ENCODE measurements at regions not wholly inside any gene's neighbourhood (a gene's known extent, or its start where the extent isn't known, plus 50 kb on each side); places are given as distances from the start of the nearest gene placed in this dataset.

DNA sequence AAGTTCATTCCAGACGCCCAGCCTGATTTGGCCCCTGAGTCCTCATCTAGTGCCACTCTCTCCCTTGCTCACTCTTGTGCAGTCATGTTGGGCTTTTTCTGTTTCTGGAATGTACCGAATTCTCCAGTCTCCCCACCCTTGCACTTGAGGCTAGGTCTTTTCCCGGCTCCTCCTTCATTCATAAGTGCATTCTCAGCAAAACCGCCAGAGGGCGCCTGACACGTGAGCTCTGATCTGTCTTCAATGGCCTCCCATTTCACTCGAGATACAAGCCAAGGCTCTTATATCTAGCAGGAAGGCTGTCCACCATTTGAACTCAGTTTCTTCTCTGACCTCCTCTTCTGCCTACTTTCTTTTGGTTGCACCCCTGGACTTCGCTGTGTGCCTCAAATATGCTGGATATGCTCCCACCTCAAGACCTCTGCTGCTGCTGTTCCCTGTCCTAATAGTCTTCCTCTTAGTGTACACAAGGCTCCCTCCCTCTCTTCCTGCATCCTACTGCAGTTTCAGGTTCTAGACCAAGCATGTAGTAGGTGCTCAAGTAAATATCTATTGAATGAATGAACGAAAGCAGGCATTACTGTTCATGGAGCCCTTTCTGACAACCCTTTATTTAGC lies 568.1 kb upstream of the WWC1 start:
- DNase-seq, result peak; percentile 89

DNA sequence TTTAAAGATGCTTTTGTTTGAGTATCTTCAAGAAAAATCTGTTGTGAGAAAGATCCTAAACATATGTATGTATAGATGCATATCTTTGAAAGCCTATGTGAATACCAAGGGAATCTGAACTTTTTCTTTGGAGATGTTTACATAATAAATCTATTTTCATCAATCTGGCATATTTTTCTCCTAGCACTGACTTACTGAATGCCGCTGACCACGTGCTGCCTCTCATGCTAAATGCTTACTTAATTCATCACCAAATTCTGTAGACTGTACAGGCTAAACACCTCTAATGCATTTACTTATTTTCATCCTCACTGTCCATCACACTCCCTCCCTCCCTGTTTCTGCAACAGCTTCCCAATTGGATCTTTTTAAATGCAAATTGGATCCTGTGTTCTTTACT lies 566.2 kb upstream of the WWC1 start:
- peak; percentile 77 for DNase-seq

DNA sequence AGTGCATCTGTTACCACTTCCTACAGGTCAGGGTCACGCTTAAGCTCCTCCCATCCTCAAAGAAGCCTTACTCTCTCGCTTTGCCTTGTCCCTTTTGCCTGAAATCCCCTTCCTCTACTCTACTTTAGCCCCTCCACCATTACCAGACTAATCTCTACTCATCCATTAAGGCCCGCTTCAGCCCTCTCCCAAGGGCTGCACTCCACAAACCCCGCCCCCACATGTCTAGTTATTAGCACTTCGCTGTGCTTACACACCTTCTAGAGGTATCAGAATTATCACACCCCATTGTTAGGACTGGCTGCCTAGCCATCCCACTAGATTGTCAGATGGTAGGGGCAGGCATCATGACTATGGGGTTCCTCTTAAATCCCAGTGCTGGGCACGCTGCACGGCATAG lies 565.7 kb upstream of the WWC1 start:
- DNase-seq, result no peak

DNA sequence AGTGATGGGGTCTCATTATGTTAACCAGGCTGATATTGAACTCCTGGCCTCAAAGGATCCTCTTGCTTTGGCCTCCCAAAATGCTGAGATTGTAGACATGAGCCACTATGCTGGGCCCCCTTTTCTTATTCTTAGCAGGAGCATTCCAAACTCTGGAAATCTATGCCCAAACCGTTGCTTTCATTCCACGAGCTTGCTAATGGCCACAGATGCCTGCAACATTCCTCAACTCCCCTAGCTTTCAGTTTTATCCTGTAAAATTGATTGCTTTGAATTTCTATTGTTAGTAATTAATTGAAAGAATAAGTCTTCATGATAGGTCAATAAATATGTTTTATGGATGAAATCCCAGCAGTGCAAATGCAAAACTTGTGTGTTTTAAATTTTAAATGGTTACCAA lies 564.8 kb upstream of the WWC1 start:
- peak; percentile 60 for DNase-seq

DNA sequence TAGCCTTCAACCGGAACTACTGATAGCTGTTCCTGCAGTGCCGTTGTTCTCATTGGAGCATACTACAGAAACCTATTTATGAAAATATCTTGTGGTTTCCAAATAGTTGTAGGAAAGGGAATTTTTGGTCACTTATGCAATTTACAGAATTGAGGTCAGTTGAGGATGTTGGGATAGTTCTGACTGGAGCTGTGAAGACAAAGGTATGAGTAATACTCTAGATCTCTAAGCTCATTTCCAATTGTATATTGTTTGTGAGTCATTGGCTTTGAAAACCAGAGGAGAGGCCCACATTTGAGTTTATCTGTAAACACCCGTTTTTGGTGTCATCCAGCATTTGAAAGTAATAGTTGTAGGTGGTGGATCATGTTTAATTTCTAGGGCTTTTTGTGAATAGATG lies 561.3 kb upstream of the WWC1 start:
- DNase-seq, result peak; percentile 99

DNA sequence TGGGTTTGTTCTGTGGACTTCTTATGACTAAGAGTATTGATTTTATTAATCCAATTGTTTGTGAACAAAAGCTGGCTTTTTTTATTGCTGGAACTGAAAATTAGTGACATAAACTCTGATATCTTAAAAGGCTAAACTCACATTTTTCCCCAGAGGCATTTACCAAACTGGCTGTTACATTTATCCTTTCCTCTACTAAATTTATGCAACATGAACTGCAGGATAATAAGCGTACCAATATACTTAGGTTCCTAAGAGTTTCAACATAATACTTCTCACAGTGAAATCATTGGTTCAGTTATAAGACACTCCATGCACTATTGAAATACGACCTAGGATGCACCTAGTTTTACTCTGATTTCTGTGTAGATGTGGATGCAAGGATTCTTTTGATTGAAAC lies 560.8 kb upstream of the WWC1 start:
- no peak for DNase-seq

DNA sequence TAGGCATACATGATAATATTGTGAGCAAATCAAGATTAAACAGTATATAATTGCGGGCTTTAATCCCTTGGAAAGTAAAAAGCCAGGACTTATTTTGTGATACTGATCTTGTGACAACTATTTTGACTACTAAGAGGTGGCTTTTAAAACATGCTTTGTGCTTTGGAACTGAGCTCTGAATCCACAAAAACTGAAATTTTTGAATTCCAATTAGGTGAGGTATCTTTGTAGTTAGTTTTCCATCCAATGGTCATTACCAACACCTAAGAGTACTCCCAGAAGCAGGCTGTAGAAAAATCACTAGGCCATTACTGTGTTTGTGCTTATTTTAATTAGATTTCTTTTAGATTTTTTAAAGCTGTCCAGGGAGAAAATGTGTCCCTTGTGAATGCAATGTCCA lies 559.5 kb upstream of the WWC1 start:
- DNase-seq, result peak; percentile 58

DNA sequence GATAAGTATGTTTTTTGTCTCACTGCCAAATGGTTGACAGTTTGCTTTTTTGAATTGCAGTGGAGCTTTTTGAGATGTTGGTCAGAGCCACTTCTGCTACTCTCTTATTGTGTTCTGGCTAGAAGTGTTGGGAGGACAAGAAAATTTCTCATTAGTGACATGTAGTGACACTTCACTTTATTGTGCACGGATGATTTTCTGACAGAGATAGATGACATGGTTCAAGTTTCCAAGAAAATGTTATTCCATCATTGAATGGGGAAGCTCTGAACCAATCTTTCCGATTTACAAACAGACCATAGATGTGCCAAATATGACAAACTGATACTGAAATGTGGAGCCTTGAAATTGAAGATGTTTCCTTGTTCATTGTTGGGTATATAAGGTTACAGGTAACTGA lies 558.9 kb upstream of the WWC1 start:
- DNase-seq, result no peak

DNA sequence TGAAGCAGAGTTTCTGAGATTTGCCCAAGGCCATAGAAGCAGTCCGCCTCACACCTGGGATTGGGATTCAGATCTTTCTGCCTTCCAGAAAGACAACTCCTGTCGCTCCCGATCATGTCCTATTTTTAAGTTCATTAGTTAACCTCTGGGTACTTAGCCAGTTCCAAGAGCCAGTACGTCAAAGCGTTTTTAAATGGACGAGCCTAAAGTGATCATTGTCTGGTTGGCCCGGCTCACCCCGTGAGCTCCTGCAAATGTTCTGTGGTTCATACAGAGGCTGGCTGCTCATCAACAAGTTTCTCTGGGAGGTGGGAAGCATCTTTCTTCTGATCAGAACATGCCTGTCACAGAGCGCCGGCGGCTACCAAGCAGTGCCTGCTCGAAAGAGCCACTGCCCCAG lies 554.5 kb upstream of the WWC1 start:
- DNase-seq, result no peak

DNA sequence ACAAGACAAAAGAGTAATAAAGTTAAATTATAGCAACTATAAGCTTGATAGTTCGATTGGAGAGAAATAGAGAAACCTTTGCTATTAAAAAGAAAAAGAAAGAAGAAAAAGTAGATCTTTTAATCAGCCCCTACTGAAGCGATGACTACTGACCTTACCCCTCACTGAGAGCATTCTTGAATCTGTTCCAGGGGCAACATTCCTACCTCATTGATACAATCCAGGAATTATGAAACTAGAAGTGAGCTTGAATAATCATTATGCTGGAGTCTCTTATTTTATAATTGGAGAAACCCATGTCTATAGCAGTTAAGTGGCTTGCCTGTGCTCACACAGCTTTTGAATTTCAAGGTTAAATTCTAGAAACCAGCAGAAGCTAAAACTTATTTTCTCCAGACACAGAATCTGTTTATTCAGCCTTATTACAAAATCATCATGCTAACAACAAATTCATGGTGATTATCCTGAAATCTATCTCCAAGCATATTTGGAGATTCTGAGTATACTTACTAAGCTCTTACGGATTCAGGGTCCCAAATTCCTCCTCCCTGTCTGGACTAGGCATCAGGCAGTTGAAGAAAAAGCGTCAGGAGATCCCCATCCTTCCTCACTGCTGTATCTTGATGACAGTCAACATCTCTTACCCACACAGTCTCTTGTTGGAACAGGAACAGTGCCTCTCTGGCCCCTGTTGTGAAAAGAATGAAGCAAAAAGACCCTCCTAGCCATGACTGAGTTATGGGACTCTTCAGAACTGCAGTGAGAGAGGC lies 547.6 kb upstream of the WWC1 start:
- peak; percentile 97 for DNase-seq

DNA sequence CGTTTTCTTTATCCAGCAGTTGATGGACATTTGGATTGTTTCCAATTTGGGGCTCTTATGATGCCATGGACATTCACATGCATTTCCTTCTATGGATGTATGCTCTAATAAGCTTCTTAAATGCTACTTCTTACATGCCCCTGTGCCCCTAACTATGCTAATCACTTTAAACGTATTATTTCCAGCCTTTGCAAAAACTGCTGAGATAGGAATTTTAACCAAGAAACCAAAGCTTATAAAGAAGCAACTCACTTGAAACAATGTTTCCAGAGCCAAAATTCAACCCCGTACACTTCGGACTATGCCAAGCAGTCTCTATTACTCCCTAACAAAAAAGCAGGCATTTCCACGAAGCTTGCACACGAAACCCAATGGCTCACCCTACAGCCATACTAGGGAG lies 545.6 kb upstream of the WWC1 start:
- no peak for DNase-seq

DNA sequence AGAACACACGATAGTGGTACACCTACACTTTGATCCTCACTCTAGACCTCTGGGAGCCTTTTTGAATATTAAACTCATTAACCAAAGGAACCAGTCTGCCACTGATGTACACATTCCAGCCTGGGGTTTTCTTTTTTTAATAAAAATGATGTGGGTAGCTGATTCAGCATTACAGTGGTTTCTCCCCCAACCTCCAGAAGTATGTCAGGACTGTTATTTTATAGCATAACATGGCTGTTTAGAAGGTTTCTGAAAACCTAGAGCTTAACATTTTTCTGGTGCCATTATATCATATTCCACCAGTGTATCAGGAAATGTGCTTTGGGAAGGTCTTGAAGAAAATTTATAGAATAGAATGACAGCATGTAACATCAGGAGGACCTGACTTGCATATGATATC lies 540.9 kb upstream of the WWC1 start:
- DNase-seq, result peak; percentile 77

DNA sequence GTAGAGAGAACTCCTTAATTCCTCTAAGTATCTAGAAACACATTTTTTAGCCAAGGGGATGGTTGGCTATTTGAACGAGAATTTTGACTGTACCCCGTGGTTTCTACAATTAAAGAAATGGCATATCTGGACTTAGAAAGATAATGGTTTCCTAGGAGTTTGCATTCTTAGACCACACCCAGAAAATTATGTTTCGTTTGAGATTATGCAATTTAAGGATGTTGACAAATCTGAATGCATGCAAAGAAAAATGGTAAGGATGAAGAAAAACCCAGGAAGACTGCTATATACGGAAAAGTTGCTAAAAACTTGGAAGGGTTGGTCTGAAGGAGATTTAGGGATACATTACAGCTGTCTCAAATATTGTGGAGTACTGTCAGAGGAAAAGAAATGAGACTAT lies 538.5 kb upstream of the WWC1 start:
- DNase-seq, result no peak

DNA sequence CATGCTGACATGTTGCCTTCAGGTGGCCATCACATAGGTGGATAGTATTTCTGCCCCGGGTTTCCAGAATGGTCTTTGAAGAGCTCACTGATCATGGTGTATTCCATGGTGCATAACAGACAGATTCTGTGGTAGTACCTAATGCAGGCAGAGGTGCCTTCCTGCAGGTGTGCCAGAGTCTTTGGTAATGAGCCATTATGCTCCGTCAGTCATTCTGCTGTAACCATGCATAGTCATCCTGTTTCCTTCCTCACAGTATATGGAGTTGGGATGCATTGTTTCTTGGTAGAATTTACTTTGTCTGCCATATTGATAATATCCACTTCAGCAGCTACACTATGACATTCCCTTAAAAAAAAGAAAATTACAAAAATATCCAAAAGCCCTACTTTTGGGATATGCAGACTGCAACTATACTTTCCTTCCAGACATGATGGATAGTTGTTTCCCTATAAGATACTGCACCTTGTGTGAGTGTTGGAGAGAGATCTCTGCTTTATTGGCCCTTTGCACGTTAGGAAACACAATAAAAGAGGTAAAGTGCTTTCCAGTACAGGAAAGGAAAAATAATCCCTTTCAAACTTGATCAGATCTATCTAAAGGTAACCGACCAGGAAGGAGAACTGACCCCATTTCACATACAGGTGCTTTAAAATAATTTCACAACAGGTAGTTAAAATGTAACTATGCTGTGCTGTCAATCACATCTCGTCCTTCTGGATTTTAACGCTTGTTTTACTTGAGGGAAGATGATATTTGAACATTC lies 537.5 kb upstream of the WWC1 start:
- no peak for DNase-seq

DNA sequence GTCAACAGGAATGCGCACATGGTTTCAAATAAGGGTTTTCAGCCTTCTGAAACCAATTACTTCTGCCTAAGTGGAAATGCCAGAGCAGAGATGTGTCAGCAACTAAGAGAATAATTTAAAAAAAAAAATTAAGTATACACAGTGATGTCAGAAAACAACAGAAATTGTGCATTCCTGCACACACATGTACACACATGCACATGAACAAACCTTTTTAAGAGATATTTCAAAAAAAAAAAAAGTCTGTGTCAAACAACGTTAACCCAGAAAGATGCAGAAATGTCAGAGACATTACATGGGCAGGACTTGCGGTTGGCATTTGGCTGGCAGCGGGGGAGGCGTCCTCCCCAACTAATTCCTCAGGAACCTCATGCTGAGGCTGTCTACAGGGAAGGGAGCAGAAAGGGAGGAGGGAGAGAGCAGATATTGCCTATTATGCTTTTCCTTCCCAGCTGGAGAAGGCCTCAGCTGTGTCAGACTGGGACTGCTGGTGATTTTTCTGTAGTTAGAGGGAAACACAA lies 536.9 kb upstream of the WWC1 start:
- peak; percentile 91 for DNase-seq

DNA sequence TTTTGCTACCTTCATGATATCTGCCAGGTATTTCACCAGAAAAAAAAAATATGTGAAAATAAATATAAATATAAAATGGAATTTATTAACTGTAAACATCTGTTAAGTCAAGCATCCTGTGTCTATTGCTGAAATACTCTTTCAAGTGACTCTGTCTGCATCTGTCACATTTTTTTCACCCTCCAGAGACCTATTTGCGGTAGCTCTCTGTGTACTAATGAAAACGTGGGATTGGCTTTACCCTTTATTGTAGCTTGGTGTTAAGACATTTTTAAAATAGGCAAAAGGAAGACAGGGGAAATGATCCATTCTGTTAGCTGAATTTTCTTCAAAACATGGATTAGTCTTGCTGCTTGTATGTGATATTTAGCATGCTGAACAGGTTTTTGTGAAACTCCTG lies 536.0 kb upstream of the WWC1 start:
- DNase-seq, result no peak

DNA sequence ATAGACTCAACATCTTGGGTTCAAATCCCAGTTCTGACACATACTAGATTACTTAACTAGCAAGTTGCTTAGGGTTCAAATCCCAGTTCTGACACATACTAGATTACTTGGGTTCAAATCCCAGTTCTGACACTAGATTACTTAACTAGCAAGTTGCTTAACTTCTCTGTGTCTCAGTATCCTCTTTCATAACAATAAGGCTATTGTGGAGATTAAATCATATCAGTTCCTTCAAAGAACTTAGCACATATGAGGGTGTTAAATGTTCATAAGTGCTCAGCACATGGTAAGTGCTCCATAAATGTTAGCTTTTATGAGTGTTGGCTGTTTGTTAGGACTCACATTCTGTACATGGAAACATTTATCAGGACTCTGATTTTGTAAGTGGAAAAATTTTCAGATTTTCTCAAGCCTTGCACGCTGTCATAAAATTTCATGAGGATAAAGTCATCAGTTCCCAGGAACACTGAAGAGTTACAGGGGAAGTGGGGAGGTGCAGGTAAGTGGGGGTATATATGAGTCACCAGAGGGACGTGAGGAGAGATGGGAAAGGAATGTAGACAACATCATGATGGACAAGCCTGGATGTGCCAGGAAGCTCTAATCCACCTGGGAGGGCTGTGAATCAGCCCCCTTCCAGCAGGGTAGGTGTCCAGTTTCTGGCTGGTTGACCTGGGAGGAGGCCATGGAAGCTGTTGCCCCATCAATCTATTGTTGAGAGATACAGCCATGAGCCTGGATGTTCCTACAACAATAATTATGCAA lies 532.2 kb upstream of the WWC1 start:
- peak; percentile 98 for DNase-seq

DNA sequence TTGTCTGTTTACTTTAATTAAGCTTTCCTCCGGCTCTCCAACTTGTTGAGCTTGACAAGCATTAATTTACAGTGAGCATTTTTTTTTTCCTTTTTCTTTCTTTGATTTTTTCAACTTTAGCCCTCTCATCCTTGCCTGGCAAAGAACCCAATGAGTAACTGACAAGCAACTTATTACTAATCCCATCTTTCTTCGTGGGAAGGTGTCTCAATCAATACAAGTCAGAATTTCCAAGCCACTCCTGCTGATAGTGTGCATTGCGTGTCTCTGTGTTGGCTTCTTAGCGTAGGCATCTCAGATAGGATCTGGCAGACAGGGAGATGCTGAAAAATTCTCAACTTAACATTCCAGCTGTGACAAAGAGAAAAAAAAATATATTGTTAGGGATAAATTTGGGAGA lies 527.7 kb upstream of the WWC1 start:
- peak; percentile 97 for DNase-seq

DNA sequence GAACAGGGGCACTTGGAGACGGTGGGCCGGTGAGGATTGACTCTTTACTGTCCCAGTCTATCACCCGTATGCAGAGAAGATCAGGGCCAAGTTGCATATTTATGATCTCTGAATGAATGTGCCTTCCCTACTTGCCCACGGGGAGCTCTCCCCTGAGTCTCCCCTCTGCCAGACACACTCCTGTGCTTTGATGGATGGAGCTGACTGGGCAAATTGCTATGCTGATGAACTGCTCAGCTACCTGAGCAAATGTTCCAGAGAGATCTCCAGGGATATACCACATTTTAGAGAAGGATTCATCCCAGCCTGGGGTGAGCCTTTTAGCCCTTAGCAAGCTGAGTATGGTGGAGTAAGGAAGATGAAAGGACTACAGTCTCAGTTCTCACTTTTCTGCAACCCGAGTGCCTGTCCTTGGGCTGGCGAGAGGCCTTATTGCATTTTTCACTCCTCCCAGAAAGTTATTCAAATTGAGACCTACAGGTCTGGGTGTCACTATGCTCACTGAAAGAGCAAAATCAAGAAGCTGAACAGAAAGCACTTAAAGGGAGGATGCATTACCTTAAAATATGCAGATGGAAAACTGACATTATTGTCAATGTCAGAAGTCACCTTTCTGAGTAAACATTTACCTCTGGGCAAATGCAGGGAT lies 526.7 kb upstream of the WWC1 start:
- no peak for DNase-seq

DNA sequence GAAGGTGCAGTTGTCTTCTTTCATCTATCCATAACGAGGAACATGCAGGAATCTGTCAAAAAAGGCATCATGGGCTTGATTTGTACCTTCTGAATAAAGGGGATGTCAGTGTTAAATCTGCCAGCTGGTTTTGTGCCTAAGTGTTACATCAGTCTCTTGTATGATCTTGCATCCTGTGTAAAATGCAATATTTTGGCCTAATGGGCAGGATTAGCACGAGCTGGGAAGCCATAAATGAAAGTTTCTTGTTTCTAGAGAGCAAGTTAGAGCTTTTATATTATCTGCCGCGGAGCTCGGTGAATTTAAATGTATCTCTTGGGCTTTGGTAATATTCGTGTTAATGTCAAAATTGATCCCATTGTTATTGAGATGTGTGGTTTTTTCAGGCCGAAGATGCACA lies 526.1 kb upstream of the WWC1 start:
- no peak for DNase-seq

DNA sequence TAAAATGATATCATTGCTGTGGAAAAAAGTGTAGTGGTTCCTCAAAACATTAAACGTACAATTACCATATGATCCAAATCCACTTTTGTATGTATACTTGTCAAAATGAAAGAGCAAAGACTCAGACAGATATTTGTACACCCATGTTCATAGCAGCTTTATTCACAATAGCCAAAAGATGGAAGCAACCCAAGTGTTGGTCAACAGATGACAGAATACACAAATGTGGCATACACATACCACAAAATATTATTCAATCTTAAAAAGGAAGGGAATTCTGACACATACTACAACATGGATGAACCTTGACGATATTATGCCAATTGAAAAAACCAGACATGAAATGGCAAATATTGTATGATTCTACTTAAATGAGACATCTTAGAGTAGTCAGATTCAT lies 524.5 kb upstream of the WWC1 start:
- DNase-seq, result no peak

DNA sequence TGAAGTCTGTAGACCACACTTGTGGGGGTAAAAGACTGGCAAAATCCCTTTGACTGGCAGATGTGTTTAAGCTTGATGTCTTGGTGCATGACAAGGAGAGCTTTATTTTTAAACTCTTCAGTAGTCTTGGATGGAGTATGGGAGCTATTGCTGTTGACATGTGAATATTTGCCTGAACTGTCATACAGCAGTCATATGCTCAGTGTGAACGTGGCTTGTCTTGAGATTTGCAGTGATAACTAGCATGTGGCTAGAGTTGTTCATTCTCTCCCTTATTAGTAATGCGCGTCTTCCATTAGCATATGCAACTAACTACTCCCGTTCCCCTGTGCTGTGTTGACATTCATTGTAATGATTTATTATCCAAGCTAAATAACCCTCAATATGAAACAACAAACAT lies 523.6 kb upstream of the WWC1 start:
- DNase-seq, result peak; percentile 94

Measured in fibroblast of skin of right biceps (primary cell).